Caco-2 (cell line): ENCODE measurements at regions not wholly inside any gene's neighbourhood (a gene's known extent, or its start where the extent isn't known, plus 50 kb on each side); places are given as distances from the start of the nearest gene placed in this dataset.

Experiments used
- BruUV-seq: library from RNA; stranded (reverse); fragments of 400-500 nt; replicated peaks from 2 replicates; lab custom pipeline; 2021; lab: Mats Ljungman, UMichigan
- CTCF ChIA-PET: fragments of 300-600 bp; sonication (Branson Sonifier 250); formaldehyde crosslinking; loops from one replicate; lab custom pipeline; 2022; ENCODE audit warnings: antibody characterized with exemption; lab: Charles Lee
- POLR2A ChIA-PET: fragments of 300-600 bp; sonication (Branson Sonifier 250); formaldehyde crosslinking; loops from one replicate; lab custom pipeline; 2022; ENCODE audit warnings: antibody characterized with exemption; lab: Charles Lee
- DNase-seq, 2 experiments: peaks; one replicate each; pipeline versions ENCODE4 v3.0.0 to v3.0.0-alpha.2; 2020 to 2022
- H3K27me3 ChIP-seq: replicated peaks from 2 replicates; pipeline ENCODE4 v1.6.0; 2011; ENCODE audit warnings: low read length; ENCODE audit not compliant: control insufficient read depth, insufficient read depth
- H3K36me3 ChIP-seq: 2 replicates; pipeline ENCODE4 v1.5.1; 2011; ENCODE audit warnings: low read length; ENCODE audit not compliant: control insufficient read depth, insufficient read depth
- H3K4me1 ChIP-seq: fragments of 250-450 bp; sonication (Bioruptor Pico); 2 replicates; pipeline ENCODE4 v1.5.1; 2020; ENCODE audit warnings: mild to moderate bottlenecking
- H3K4me3 ChIP-seq: 2 replicates; pipeline ENCODE4 v1.5.1; 2011; ENCODE audit warnings: low read depth, mild to moderate bottlenecking, control low read depth, low read length
- H3K9me3 ChIP-seq: fragments of 250-450 bp; sonication (Bioruptor Pico); 2 replicates; pipeline ENCODE4 v1.5.1; 2020; ENCODE audit warnings: mild to moderate bottlenecking, moderate library complexity
- H3K27ac Mint-ChIP-seq: one replicate; pipeline ENCODE4 v1.8.0; 2022; ENCODE audit warnings: mixed read lengths; ENCODE audit not compliant: unreplicated experiment
- H3K27me3 Mint-ChIP-seq: one replicate; pipeline ENCODE4 v1.8.0; 2022; ENCODE audit warnings: mixed read lengths; ENCODE audit not compliant: insufficient read depth, unreplicated experiment
- H3K36me3 Mint-ChIP-seq: one replicate; pipeline ENCODE4 v1.8.0; 2022; ENCODE audit warnings: mild to moderate bottlenecking, mixed read lengths; ENCODE audit not compliant: insufficient read depth, unreplicated experiment
- H3K4me1 Mint-ChIP-seq: one replicate; pipeline ENCODE4 v1.8.0; 2022; ENCODE audit warnings: low read depth, mixed read lengths; ENCODE audit not compliant: unreplicated experiment
- H3K4me3 Mint-ChIP-seq: one replicate; pipeline ENCODE4 v1.8.0; 2022; ENCODE audit warnings: mild to moderate bottlenecking, moderate library complexity, mixed read lengths; ENCODE audit not compliant: unreplicated experiment
- H3K9me3 Mint-ChIP-seq: one replicate; pipeline ENCODE4 v1.8.0; 2022; ENCODE audit warnings: mixed read lengths; ENCODE audit not compliant: unreplicated experiment
- intact Hi-C: fragments of 100-400 bp; cut with micrococcal nuclease; formaldehyde crosslinking; loops from one replicate; pipeline ENCODE4 v1.10.0; 2022; ENCODE audit not compliant: unreplicated experiment
- TF ChIP-seq, protein P1 (sequence below), 2 experiments: fragments of 200-600 bp in 1 of 2; IDR thresholded peaks; 1 replicate in 1 of 2; 2 replicates in 1 of 2; pipeline versions ENCODE4 v1.5.1 to v1.8.0; 2011 to 2022; ENCODE audit warnings: antibody characterized with exemption in 1 of 2, control low read depth in 1 of 2, inconsistent platforms in 1 of 2, low read depth in 1 of 2, low read length in 1 of 2, mild to moderate bottlenecking in 1 of 2, moderate library complexity in 1 of 2; ENCODE audit not compliant: insufficient read depth in 1 of 2, severe bottlenecking in 1 of 2, unreplicated experiment in 1 of 2

DNA sequence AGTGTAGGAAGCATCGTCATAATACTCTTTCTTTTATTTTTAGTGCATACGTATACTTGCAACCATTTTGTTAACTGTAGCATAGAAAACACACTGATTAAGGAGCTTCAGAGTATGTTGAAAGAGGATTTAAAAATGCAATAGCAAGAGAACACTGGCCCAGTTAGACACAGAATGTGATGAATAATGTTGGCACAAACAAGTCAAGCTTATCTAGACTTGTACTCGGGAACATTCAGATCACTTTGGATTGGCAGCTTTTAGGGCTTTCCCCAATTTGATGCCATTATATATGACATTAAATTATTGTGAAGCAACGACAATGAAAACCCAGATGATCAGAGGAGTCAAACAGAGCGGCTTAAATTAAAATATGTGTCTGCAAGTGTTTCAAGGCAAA lies 468.1 kb downstream of the PRKD1 start:
- ChIA-PET POLR2A (no interaction called here), CTCF (no interaction called here)
- Mint-ChIP-seq H3K27me3 (peaks cover 10% of the 10 kb centered on the region), H3K36me3 (no peaks in the 10 kb centered on the region), H3K4me3 (no peak overlapping the region), H3K27ac (no peak overlapping the region), H3K9me3 (no peaks in the 10 kb centered on the region), H3K4me1 (no peaks in the 10 kb centered on the region)
- no TSS peak for BruUV-seq
- intact Hi-C loops = no loop called here
- no peak for DNase-seq
- no peaks in the 10 kb centered on the region for H3K27me3 ChIP-seq
- H3K9me3 ChIP-seq = no peaks in the 10 kb centered on the region
- H3K4me1 ChIP-seq = no peaks in the 10 kb centered on the region
- TF ChIP-seq, protein P1, sequence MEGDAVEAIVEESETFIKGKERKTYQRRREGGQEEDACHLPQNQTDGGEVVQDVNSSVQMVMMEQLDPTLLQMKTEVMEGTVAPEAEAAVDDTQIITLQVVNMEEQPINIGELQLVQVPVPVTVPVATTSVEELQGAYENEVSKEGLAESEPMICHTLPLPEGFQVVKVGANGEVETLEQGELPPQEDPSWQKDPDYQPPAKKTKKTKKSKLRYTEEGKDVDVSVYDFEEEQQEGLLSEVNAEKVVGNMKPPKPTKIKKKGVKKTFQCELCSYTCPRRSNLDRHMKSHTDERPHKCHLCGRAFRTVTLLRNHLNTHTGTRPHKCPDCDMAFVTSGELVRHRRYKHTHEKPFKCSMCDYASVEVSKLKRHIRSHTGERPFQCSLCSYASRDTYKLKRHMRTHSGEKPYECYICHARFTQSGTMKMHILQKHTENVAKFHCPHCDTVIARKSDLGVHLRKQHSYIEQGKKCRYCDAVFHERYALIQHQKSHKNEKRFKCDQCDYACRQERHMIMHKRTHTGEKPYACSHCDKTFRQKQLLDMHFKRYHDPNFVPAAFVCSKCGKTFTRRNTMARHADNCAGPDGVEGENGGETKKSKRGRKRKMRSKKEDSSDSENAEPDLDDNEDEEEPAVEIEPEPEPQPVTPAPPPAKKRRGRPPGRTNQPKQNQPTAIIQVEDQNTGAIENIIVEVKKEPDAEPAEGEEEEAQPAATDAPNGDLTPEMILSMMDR (IDR thresholded peaks at IDR 0.05; ENCODE audit: insufficient read depth in 1 of 2, low read depth in 1 of 2, low read length in 1 of 2, severe bottlenecking in 1 of 2, unreplicated experiment in 1 of 2) = no peak
- no peaks in the 10 kb centered on the region for H3K36me3 ChIP-seq
- no peak overlapping the region for H3K4me3 ChIP-seq

DNA sequence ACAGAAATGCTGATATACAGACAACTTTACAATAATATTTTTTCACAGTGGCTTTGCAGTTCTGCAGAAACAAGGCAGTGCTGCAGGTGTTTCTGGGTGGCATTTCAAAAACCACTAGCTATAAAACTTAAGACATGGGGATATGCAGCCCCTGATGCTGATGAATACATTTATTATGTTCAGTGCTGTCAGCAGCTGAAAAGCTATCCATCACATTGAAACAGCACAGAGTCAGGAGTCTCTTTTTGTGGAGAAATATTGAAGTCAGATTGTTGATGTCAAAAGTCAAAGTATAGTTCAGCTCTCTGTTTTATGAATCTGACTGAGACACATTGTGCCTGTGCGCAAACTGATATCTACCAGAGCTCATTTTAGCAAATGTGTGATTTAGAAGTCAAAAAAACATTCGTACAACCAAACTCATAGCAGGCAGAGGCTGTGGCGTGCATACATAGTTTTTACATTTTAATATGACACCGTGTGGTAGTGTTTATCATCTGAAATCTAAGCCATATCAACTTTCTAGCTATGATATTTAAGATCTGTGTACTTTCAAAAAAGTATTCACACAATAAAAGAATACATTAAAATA lies 467.6 kb downstream of the PRKD1 start:
- TF ChIP-seq, protein P1 (IDR thresholded peaks at IDR 0.05; ENCODE audit: insufficient read depth in 1 of 2, low read depth in 1 of 2, low read length in 1 of 2, severe bottlenecking in 1 of 2, unreplicated experiment in 1 of 2) = no peak
- CTCF ChIA-PET = no interaction called here
- Mint-ChIP-seq H3K4me1 (no peaks in the 10 kb centered on the region), H3K4me3 (no peak overlapping the region), H3K9me3 (no peaks in the 10 kb centered on the region), H3K27me3 (peaks cover 11% of the 10 kb centered on the region), H3K27ac (no peak overlapping the region), H3K36me3 (no peaks in the 10 kb centered on the region)
- POLR2A ChIA-PET = no interaction called here
- Histone ChIP-seq H3K4me1 (no peaks in the 10 kb centered on the region), H3K4me3 (no peak overlapping the region), H3K36me3 (no peaks in the 10 kb centered on the region), H3K9me3 (no peaks in the 10 kb centered on the region), H3K27me3 (no peaks in the 10 kb centered on the region)
- intact Hi-C loops = no loop called here
- no TSS peak for BruUV-seq
- DNase-seq = no peak

DNA sequence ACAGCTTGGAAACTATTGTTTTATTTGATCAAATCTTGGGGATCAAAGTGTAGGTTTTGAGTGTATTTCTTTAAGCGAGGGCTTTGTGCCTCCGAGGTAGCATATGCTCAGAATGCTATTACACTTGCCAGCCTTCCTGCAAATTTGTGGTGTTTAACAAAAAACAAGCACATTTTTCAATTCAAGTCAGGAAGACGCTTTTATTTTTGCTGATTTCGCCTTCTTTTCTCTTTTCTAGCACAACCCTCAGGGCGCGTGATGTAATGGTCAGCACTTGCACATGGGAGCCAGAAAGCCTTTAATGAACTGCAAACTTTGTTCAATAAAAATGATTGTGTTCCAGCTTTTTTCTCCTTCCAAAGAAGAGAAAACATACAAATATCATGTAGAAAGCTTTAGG lies 466.5 kb downstream of the PRKD1 start:
- no peak overlapping the region for H3K4me3 ChIP-seq
- no peaks in the 10 kb centered on the region for H3K4me1 ChIP-seq
- Mint-ChIP-seq H3K4me3 (no peak overlapping the region), H3K27me3 (peaks cover 11% of the 10 kb centered on the region), H3K9me3 (no peaks in the 10 kb centered on the region), H3K36me3 (no peaks in the 10 kb centered on the region), H3K27ac (no peak overlapping the region), H3K4me1 (no peaks in the 10 kb centered on the region)
- intact Hi-C loops = no loop called here
- no peak for DNase-seq
- CTCF ChIA-PET = no interaction called here
- TF ChIP-seq, protein P1 (IDR thresholded peaks at IDR 0.05; ENCODE audit: insufficient read depth in 1 of 2, low read depth in 1 of 2, low read length in 1 of 2, severe bottlenecking in 1 of 2, unreplicated experiment in 1 of 2) = no peak
- POLR2A ChIA-PET = no interaction called here
- H3K36me3 ChIP-seq = no peaks in the 10 kb centered on the region
- no TSS peak for BruUV-seq
- no peaks in the 10 kb centered on the region for H3K27me3 ChIP-seq
- H3K9me3 ChIP-seq = no peaks in the 10 kb centered on the region
